Nephron (organoid): ENCODE measurements at regions not wholly inside any gene's neighbourhood (a gene's known extent, or its start where the extent isn't known, plus 50 kb on each side); places are given as distances from the start of the nearest gene placed in this dataset.

Source experiments
- H3K27ac Mint-ChIP-seq, 3 experiments: 2 replicates each; pipeline ENCODE4 v1.8.0; 2020; ENCODE audit warnings: mixed read lengths in 3 of 3, mild to moderate bottlenecking in 2 of 3, moderate library complexity in 1 of 3
- H3K27me3 Mint-ChIP-seq: 2 replicates; pipeline ENCODE4 v1.8.0; 2021; ENCODE audit warnings: low read depth, mild to moderate bottlenecking, moderate library complexity, mixed read lengths
- H3K36me3 Mint-ChIP-seq: 2 replicates; pipeline ENCODE4 v1.8.0; 2020; ENCODE audit warnings: low read depth, mixed read lengths
- H3K4me1 Mint-ChIP-seq: 2 replicates; pipeline ENCODE4 v1.8.0; 2020; ENCODE audit warnings: mixed read lengths
- H3K4me3 Mint-ChIP-seq, 3 experiments: 2 replicates each; pipeline ENCODE4 v1.8.0; 2020; ENCODE audit warnings: mild to moderate bottlenecking in 3 of 3, mixed read lengths in 3 of 3, moderate library complexity in 2 of 3
- H3K9me3 Mint-ChIP-seq: 2 replicates; pipeline ENCODE4 v1.8.0; 2020; ENCODE audit warnings: mixed read lengths
- CTCF ChIP-seq, 3 experiments: fragments of 200-600 bp; sonication (generic); IDR thresholded peaks; one replicate each; pipeline ENCODE4 v1.5.0; 2021; ENCODE audit warnings: antibody characterized with exemption in 3 of 3; ENCODE audit not compliant: unreplicated experiment in 3 of 3

DNA sequence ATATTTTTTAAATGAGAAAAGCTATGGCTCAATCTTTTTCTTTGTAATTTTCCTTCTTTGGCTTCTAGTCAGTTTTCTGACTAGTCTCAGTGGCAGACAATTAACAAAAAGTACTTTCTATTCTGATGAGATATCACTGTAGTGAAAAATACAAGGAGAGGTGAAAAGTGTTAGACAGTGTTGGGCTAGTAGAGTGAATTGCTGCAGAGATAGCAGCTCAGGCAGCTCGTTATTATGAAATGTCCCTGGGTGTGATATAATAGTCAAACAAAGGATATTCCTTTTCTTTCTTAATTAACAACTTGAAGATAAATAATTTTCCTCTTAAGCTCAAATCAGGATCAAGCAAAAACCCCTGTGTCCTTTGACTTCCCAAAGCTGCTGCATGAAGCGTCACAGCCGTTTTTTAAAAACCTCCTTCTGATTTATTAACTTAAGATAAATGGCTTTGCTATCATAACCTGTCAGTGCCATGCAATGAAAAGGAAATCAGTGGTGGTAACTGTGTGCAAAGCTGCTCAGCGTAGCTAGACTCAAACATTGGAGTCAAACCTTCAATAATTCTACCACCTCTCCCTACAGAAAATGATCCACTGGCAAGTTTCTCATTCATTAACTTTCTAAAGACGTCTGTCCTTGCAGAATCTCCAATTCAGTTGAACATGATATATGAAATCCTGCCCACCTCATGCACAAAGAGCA lies 646.6 kb upstream of the PTBP2 start:
- Mint-ChIP-seq H3K4me1 (no peaks in the 10 kb centered on the region), H3K27me3 (no peaks in the 10 kb centered on the region), H3K36me3 (no peaks in the 10 kb centered on the region), H3K4me3 (no peak overlapping the region), H3K27ac (no peak overlapping the region), H3K9me3 (no peaks in the 10 kb centered on the region)
- TF ChIP-seq CTCF (IDR thresholded peaks at IDR 0.05; ENCODE audit: unreplicated experiment in 3 of 3): no peak

DNA sequence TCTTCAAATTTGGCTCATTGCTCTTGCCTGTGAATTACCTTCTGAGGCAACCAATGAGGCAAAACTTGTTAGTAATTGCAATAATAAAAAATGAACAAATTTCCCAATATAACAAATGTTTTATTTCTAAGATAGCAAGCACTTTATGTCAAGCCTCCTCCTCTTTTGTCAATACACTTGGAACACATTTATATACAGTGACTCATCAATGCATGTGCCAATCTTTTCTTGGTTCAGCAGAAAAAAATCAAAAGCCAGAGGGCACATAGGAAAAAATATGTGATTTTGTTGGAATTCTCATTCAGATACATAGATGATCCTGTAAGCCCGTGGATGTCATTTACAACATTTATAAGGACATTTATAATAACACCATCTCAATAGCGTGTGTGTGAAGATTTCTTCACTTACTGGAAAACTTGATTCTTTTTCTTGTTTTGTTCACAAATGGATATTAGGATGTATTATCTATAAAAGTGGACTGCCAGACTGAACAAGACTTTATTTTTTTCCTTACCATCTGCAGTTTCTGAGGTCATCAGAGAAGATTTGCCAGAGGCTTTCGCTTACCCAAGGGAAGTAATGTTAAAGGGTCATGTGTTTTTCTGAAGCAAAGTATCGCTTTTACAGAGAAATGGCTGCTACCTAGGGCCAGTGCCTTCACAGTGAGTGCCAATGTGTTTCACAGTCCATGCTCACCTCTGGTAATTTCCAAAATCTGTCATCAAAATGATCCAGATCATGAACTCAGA lies 645.7 kb upstream of the PTBP2 start:
- peaks cover 2% of the 10 kb centered on the region for H3K9me3 Mint-ChIP-seq
- H3K36me3 Mint-ChIP-seq: no peaks in the 10 kb centered on the region
- no peaks in the 10 kb centered on the region for H3K4me1 Mint-ChIP-seq
- H3K4me3 Mint-ChIP-seq: no peak overlapping the region
- H3K27me3 Mint-ChIP-seq: no peaks in the 10 kb centered on the region
- no peak for TF ChIP-seq CTCF (IDR thresholded peaks at IDR 0.05; ENCODE audit: unreplicated experiment in 3 of 3)
- H3K27ac Mint-ChIP-seq: no peak overlapping the region

GRCh38 chr1:96076589-96076988 lies 645.0 kb upstream of the PTBP2 start:
- no peaks in the 10 kb centered on the region for H3K36me3 Mint-ChIP-seq
- H3K9me3 Mint-ChIP-seq: peaks cover 2% of the 10 kb centered on the region
- H3K27ac Mint-ChIP-seq: no peak overlapping the region
- H3K4me1 Mint-ChIP-seq: no peaks in the 10 kb centered on the region
- no peak overlapping the region for H3K4me3 Mint-ChIP-seq
- TF ChIP-seq CTCF (IDR thresholded peaks at IDR 0.05; ENCODE audit: unreplicated experiment in 3 of 3): no peak
- no peaks in the 10 kb centered on the region for H3K27me3 Mint-ChIP-seq

- Mint-ChIP-seq H3K36me3 (no peaks in the 10 kb centered on the region), H3K9me3 (peaks cover 2% of the 10 kb centered on the region), H3K27me3 (no peaks in the 10 kb centered on the region), H3K27ac (no peak overlapping the region), H3K4me3 (no peak overlapping the region), H3K4me1 (no peaks in the 10 kb centered on the region)
- no peak for TF ChIP-seq CTCF (IDR thresholded peaks at IDR 0.05; ENCODE audit: unreplicated experiment in 3 of 3)
Observed at GRCh38 chr1:96079581-96079980, 642.0 kb upstream of the PTBP2 start.

DNA sequence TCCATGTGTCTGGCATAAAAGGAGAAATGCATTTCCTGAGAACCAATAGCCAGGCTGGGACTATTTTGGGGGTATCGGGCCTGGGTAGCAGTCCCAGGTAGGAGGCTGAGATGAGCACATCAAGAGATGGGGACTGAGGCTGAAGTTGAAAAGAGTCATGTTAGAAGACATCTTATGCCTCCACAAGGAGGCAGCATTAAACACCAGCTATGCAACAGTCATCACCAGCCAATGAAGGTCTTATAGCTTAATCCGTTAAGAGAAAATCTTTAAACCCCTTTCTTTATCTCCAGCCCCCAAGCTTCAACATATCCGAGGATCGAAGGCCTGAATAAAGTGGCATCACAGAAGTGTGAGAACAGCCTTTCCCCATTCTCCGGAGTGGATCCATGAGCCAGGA lies 640.7 kb upstream of the PTBP2 start:
- no peak for TF ChIP-seq CTCF (IDR thresholded peaks at IDR 0.05; ENCODE audit: unreplicated experiment in 3 of 3)
- no peaks in the 10 kb centered on the region for H3K27me3 Mint-ChIP-seq

GRCh38 chr1:96087719-96088118 lies 633.9 kb upstream of the PTBP2 start:
- Mint-ChIP-seq H3K9me3 (no peaks in the 10 kb centered on the region), H3K4me1 (no peaks in the 10 kb centered on the region), H3K4me3 (no peak overlapping the region), H3K27ac (no peak overlapping the region), H3K27me3 (no peaks in the 10 kb centered on the region), H3K36me3 (no peaks in the 10 kb centered on the region)
- no peak for TF ChIP-seq CTCF (IDR thresholded peaks at IDR 0.05; ENCODE audit: unreplicated experiment in 3 of 3)

More for the DNA sequence above, 640.7 kb upstream of the PTBP2 start:
- Mint-ChIP-seq H3K4me3 (no peak overlapping the region), H3K9me3 (peaks cover 2% of the 10 kb centered on the region), H3K27ac (no peak overlapping the region), H3K36me3 (no peaks in the 10 kb centered on the region), H3K4me1 (no peaks in the 10 kb centered on the region)
